ENCODE measurements at regions not wholly inside any gene's neighbourhood (a gene's known extent, or its start where the extent isn't known, plus 50 kb on each side); places are given as distances from the start of the nearest gene placed in this dataset.

DNA sequence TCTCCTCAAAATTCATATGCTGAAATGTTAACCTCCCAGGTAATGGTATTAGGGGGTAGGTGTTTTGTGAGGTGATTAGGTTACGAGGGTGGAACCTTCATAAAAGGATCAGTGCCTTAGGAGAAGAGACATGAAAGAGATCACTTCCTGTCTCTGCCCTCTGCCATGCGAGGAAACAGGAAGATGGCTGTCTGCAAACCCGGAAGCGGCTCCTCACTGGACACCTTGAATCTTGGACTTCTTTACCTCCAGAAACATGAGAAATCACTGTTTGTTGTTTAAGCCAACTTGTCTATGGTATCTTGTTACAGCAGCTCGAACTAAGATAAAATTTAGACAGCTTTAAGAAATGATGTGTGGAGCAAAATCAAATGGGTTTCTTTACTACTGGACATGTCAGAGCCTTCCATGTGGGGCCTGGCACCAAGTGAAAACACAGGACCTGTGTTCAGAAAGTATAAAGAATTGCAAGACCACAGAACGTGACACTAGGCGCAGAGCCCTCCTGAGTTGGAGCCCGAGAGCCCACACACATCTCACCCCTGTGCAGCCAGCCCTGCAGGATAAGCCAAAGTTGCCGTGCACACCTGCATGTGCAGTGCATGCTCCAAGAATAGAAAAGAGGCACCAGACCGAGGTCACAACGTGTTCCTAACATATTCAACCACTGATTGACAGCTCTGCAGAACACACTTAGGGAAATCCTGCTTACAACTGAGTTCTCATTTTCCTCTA is 112.5 kb upstream of the UQCRFS1 start:
- no peak overlapping the region for H3K4me3 Mint-ChIP-seq
- intact Hi-C loops (cut with micrococcal nuclease) = no loop called here
- no peaks in the 10 kb centered on the region for H3K36me3 ChIP-seq (replicated peaks in 1 of 2; ENCODE audit: control insufficient read depth in 1 of 2, insufficient read depth in 2 of 2, low read length in 2 of 2)
- H3K9ac ChIP-seq (ENCODE audit: insufficient read depth, low read length, poor library complexity, severe bottlenecking) = no peak overlapping the region
- H3K4me1 ChIP-seq (ENCODE audit: control insufficient read depth in 1 of 2, insufficient read depth in 2 of 2, low read length in 2 of 2) = no peaks in the 10 kb centered on the region
- WGBS (ENCODE audit: insufficient coverage) = 69% methylated on average over 10 of the region's 11 CpGs
- peaks cover 8 to 20% (median 16%) of the 10 kb centered on the region in 7 donors for H3K9me3 Mint-ChIP-seq
- TF ChIP-seq, protein P1, sequence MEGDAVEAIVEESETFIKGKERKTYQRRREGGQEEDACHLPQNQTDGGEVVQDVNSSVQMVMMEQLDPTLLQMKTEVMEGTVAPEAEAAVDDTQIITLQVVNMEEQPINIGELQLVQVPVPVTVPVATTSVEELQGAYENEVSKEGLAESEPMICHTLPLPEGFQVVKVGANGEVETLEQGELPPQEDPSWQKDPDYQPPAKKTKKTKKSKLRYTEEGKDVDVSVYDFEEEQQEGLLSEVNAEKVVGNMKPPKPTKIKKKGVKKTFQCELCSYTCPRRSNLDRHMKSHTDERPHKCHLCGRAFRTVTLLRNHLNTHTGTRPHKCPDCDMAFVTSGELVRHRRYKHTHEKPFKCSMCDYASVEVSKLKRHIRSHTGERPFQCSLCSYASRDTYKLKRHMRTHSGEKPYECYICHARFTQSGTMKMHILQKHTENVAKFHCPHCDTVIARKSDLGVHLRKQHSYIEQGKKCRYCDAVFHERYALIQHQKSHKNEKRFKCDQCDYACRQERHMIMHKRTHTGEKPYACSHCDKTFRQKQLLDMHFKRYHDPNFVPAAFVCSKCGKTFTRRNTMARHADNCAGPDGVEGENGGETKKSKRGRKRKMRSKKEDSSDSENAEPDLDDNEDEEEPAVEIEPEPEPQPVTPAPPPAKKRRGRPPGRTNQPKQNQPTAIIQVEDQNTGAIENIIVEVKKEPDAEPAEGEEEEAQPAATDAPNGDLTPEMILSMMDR (IDR thresholded peaks at IDR 0.05) = no peak
- H3K9me3 ChIP-seq (replicated peaks in 1 of 2; ENCODE audit: control insufficient read depth in 1 of 2, insufficient read depth in 1 of 2, low read length in 2 of 2) = peaks cover 7 to 12% of the 10 kb centered on the region in 2 donors
- H3K4me2 ChIP-seq (replicated peaks; ENCODE audit: extremely low read depth, low read length, poor library complexity, severe bottlenecking) = no peak overlapping the region
- H4K20me1 ChIP-seq (ENCODE audit: insufficient read depth, low read length) = no peaks in the 10 kb centered on the region
- no peak for DNase-seq
- no peaks in the 10 kb centered on the region for H3K27me3 ChIP-seq (ENCODE audit: control insufficient read depth in 2 of 2, insufficient read depth in 2 of 2, low read length in 2 of 2)
- H3K27ac Mint-ChIP-seq = no peak overlapping the region
- H3K4me3 ChIP-seq (replicated peaks in 1 of 3; ENCODE audit: low read depth in 2 of 3, low read length in 3 of 3) = no peak overlapping the region
- no peaks in the 10 kb centered on the region for H3K4me1 Mint-ChIP-seq
- no peak overlapping the region for H3K27ac ChIP-seq (ENCODE audit: low read depth in 1 of 2, low read length in 2 of 2)
- H2AFZ ChIP-seq (ENCODE audit: insufficient read depth, low read depth, low read length, poor library complexity, severe bottlenecking) = no peak overlapping the region
- no peaks in the 10 kb centered on the region for H3K36me3 Mint-ChIP-seq
- peaks cover 0 to 4% (median 1%) of the 10 kb centered on the region in 3 donors for H3K27me3 Mint-ChIP-seq (ENCODE audit: low read depth in 3 of 3)
- no peaks in the 10 kb centered on the region for H3K79me2 ChIP-seq (ENCODE audit: insufficient read depth, low read length)

DNA sequence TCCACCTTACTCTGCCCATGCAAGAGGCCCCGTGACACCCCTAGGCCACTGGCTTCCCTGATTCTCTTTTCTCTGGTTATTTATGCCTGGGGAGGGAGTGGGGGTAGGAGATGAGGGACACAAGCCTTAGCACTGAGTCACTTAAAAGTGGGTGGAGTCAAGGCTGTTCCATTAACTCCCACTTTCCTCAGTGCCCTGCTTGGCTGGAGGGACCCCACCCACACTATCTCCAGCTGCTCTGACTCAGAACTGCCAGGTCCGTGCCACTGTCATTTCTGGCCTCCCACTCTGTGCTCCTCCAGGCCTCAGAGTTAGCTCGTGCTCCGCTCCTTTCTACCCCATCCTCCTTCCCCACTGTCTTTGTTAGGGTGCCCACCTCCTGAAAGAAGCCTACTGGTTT is 113.4 kb upstream of the UQCRFS1 start:
- DNase-seq = no peak
- H3K27ac ChIP-seq (ENCODE audit: low read depth in 1 of 2, low read length in 2 of 2) = no peak overlapping the region
- no peaks in the 10 kb centered on the region for H3K27me3 ChIP-seq (ENCODE audit: control insufficient read depth in 2 of 2, insufficient read depth in 2 of 2, low read length in 2 of 2)
- H3K9ac ChIP-seq (ENCODE audit: insufficient read depth, low read length, poor library complexity, severe bottlenecking) = no peak overlapping the region
- H3K36me3 ChIP-seq (replicated peaks in 1 of 2; ENCODE audit: control insufficient read depth in 1 of 2, insufficient read depth in 2 of 2, low read length in 2 of 2) = no peaks in the 10 kb centered on the region
- no peak overlapping the region for H2AFZ ChIP-seq (ENCODE audit: insufficient read depth, low read depth, low read length, poor library complexity, severe bottlenecking)
- H3K4me2 ChIP-seq (replicated peaks; ENCODE audit: extremely low read depth, low read length, poor library complexity, severe bottlenecking) = no peak overlapping the region
- no peaks in the 10 kb centered on the region for H3K79me2 ChIP-seq (ENCODE audit: insufficient read depth, low read length)
- peaks cover 9 to 23% (median 16%) of the 10 kb centered on the region in 7 donors for H3K9me3 Mint-ChIP-seq
- H3K9me3 ChIP-seq (replicated peaks in 1 of 2; ENCODE audit: control insufficient read depth in 1 of 2, insufficient read depth in 1 of 2, low read length in 2 of 2) = peaks cover 7 to 12% of the 10 kb centered on the region in 2 donors
- TF ChIP-seq, protein P1 (IDR thresholded peaks at IDR 0.05) = no peak
- intact Hi-C loops (cut with micrococcal nuclease) = no loop called here
- H3K4me3 Mint-ChIP-seq = no peak overlapping the region
- WGBS (ENCODE audit: insufficient coverage) = no CpG with 5 or more reads among the region's 4 CpGs
- no peaks in the 10 kb centered on the region for H3K4me1 ChIP-seq (ENCODE audit: control insufficient read depth in 1 of 2, insufficient read depth in 2 of 2, low read length in 2 of 2)
- H3K4me1 Mint-ChIP-seq = no peaks in the 10 kb centered on the region
- peaks cover 0 to 4% (median 1%) of the 10 kb centered on the region in 3 donors for H3K27me3 Mint-ChIP-seq (ENCODE audit: low read depth in 3 of 3)
- no peaks in the 10 kb centered on the region for H3K36me3 Mint-ChIP-seq
- H4K20me1 ChIP-seq (ENCODE audit: insufficient read depth, low read length) = no peaks in the 10 kb centered on the region
- H3K27ac Mint-ChIP-seq = no peak overlapping the region
- no peak overlapping the region for H3K4me3 ChIP-seq (replicated peaks in 1 of 3; ENCODE audit: low read depth in 2 of 3, low read length in 3 of 3)

All from CD14-positive monocyte (primary cell).